ENCODE measurements at regions not wholly inside any gene's neighbourhood (a gene's known extent, or its start where the extent isn't known, plus 50 kb on each side); places are given as distances from the start of the nearest gene placed in this dataset.

GRCh38 chr15:69888406-69888805 lies 209.3 kb downstream of the TLE3 start:
- FAIRE-seq, result no peak
- DNase-seq (ENCODE audit: extremely low spot score, insufficient read length, low read depth), result no peak

DNA sequence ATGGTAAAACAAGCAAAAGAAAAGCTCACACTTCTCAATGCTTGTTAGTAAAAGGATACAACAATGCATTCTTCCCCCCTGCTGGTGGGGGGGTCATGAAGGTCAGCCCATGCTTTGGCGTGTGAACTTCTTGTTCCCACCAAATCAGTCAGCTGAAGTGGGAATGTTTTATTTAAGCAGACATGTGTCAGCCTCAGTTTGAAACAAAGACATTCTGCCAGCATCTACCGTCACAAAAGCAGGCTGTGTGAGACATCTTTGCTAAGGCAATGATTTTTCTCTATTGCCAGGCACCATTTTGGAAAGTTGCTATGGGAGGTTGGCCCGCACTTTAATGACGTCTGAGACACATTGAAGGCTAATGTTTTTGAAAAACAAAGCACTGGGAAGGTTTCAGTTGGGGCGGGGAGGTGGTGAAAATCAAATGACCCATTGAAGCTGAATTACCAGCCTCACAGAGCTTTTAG lies 206.6 kb downstream of the TLE3 start:
- no peak for FAIRE-seq

GRCh38 chr15:69891606-69892005 lies 206.1 kb downstream of the TLE3 start:
- DNase-seq (ENCODE audit: extremely low spot score, insufficient read length, low read depth) (no peak), FAIRE-seq (no peak)

More for the DNA sequence above, 206.6 kb downstream of the TLE3 start:
- no peak for DNase-seq (ENCODE audit: extremely low spot score, insufficient read length, low read depth)

- DNase-seq (ENCODE audit: extremely low spot score, insufficient read length, low read depth), result no peak
- FAIRE-seq, result no peak
Observed at GRCh38 chr15:69892351-69892750, 205.4 kb downstream of the TLE3 start.

GRCh38 chr15:69893086-69893485 lies 204.6 kb downstream of the TLE3 start:
- FAIRE-seq (no peak), DNase-seq (ENCODE audit: extremely low spot score, insufficient read length, low read depth) (no peak)

DNA sequence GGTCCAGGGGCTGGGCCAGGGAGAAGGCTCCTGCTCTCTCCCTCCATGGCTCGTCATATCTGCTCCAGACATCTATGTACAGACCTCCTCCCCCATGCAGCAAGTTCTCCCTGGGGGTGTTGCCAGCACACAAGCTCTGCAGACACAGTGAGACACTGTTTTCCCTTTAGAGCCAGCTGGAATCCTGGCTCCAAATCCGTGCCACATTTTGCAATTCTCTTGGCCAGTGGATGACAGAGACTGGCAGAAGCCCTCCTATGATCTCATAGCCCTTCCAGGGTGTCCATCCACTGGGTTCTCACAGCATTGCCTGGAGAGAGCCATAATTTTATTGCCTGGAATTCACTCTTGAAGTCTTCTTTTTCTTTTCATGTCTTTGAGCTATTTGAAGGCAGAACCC lies 203.9 kb downstream of the TLE3 start:
- no peak for DNase-seq (ENCODE audit: extremely low spot score, insufficient read length, low read depth)
- no peak for FAIRE-seq

- DNase-seq (ENCODE audit: extremely low spot score, insufficient read length, low read depth), result no peak
- no peak for FAIRE-seq
Observed at GRCh38 chr15:69895202-69895601, 202.5 kb downstream of the TLE3 start.

- DNase-seq (ENCODE audit: extremely low spot score, insufficient read length, low read depth), result no peak
- no peak for FAIRE-seq
Observed at GRCh38 chr15:69896606-69897005, 201.1 kb downstream of the TLE3 start.

GRCh38 chr15:69897061-69897460 lies 200.7 kb downstream of the TLE3 start:
- no peak for DNase-seq (ENCODE audit: extremely low spot score, insufficient read length, low read depth)
- no peak for FAIRE-seq

GRCh38 chr15:69897471-69898237 lies 200.1 kb downstream of the TLE3 start:
- no peak for FAIRE-seq
- DNase-seq (ENCODE audit: extremely low spot score, insufficient read length, low read depth), result no peak

GRCh38 chr15:69898243-69898642 lies 199.5 kb downstream of the TLE3 start:
- FAIRE-seq (no peak), DNase-seq (ENCODE audit: extremely low spot score, insufficient read length, low read depth) (no peak)

- no peak for DNase-seq (ENCODE audit: extremely low spot score, insufficient read length, low read depth)
- FAIRE-seq, result no peak
Observed at GRCh38 chr15:69902414-69903062, 195.2 kb downstream of the TLE3 start.

GRCh38 chr15:69903470-69904469 lies 193.9 kb downstream of the TLE3 start:
- FAIRE-seq (no peak), DNase-seq (ENCODE audit: extremely low spot score, insufficient read length, low read depth) (no peak)

DNA sequence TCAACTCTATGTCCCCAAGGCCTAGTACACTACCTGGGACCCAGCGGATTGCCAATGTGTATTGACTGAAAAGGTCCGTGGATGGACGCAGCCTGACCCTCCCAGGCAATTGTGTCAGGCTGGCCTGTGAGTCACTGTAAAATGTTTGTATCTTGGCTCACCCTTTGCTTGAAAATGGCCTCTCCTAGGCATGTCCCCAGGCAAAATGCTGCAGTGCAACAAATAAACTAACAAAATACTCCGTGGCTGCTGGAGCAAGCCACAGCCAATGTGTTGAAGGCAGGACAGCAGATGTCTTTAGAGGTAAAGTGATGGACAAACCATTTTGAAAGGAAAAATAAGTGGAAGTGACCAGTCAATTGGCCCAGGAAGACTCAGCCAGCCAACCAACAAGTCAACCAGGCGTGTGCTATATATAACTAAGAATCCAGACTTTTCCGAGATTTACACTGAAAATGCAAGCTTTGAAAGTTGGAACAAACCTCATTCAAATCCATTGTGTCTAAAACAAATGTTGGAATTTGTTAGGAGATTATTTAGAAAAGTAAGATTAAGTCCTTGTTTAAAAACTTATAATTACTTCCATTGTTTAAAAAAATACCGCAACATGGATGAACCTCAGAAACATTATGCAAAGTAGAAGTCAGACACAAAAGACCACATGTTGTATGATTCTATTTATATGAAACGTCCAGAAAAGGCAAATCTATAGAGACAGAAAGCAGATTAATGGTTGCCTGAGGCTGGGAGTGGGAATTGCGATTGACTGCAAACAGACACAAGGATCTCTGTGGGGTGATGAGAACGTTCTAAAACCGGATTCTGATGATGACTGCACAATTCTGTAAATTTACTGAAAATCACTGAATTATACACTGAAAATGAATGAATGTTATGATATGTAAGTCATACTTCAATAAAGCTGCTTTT lies 191.2 kb downstream of the TLE3 start:
- DNase-seq (ENCODE audit: extremely low spot score, insufficient read length, low read depth) (no peak), FAIRE-seq (no peak)

DNA sequence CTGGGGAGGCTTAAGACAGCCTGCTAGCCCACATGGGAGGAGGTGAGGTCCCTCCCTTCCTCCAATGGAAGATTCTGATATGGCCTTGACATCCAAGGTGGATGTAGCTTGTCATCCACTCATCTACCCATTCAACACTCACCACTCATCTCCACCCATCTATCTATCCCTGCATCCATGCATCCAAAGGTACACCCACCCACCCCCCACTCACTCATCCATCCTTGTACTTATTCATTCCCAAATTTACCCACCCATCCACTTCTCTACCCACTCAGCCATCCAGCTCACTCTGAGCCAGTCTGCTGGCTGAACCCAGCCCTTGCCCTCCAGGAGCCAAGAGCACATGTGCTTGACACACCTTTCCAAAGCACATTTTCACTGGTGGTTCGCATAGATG lies 189.7 kb downstream of the TLE3 start:
- FAIRE-seq, result no peak
- DNase-seq (ENCODE audit: extremely low spot score, insufficient read length, low read depth), result no peak

DNA sequence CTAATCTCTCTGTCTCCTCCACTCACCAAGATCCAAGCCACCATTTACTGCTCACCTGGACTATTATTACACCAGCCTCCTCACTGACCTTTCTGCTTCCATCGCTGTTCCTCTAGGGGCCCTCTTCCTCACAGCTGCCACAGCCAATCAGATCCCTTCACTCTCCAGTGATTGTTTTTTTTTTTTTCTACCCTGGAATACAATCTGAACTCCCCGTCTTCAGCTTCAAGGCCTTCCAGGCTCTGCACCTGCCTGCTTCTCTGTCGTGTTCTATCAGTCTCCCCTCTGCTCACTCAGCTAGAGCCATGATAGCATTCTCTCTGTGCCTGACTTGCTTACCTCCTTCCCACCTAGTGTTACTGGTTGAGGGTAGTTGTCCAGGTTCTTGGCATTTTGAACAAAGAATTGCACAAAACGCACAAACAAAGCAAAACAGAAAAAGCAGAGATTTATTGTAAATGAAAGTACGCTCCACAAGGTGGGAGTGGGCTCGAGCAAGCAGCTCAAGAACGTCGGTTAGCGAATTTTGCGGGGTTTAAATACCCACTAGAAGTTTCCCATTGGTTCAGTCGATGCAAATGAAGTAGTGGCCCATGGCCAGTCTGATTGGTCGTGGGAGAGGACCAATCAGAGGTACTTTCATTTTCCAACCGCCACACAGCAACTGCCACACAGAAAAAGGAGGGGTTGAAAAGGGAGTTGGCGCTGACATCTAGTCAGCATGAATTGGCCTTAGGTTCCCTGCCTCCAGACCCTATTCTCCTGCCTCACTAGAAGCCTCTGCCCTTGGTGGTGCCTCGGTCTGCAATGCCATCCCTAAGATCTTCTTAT lies 188.9 kb downstream of the TLE3 start:
- FAIRE-seq (no peak), DNase-seq (ENCODE audit: extremely low spot score, insufficient read length, low read depth) (no peak)

DNA sequence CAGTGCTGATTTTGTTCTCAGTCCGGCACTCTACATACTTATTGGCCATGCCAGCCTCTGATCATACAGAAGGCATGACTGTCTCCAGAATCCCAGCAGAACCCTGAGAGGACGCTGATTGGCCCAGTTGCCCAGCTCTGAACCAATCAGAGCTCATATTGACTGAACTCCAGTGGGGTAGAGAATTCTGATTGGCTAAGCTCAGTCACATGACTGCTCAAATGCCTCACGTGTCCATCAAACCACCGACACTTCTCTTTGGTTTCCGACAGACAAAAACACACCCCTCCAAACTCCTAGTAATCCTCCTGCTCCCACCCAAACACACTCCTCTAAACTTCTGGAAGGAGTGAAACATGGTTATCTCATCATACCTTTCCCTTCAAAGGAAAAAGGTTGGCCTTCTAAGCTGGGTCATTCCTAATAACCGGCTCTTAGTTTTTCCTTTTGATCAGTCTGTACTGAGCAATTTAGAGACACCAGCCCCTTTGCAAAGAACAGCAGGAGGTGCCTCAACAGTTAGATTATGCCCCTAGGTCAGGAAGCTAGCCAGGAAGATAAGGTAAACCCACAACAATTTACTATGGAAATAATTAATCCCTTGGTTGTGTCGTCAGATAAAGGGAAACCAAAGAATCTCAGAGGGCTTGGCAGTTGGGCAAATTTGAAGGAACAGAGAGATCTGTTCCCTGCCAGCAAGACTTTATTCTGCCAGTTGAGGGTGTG lies 187.8 kb downstream of the TLE3 start:
- DNase-seq (ENCODE audit: extremely low spot score, insufficient read length, low read depth), result no peak

DNA sequence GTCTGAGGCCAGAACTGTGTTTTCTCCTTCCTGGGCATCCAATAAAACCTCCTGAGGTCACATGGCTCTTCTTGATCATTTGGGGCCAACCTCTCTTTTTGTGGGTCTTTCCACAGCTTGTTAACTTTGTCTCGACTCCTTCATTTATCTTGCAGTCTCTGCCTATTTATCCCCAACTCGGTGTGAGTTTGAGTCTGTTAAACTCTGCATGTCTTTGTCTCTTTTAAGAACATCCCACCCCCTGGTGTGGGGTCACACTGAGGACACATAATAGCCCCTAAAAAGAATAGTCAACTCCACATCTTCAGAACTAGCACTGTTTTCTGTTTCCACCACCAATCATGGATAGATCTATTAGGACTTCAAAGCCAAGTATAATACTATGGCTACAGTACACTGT lies 187.2 kb downstream of the TLE3 start:
- FAIRE-seq, result no peak

More for the DNA sequence above, 187.8 kb downstream of the TLE3 start:
- no peak for FAIRE-seq

More for the DNA sequence above, 187.2 kb downstream of the TLE3 start:
- DNase-seq (ENCODE audit: extremely low spot score, insufficient read length, low read depth), result no peak
